PC-9 (cell line): ENCODE measurements at regions not wholly inside any gene's neighbourhood (a gene's known extent, or its start where the extent isn't known, plus 50 kb on each side); places are given as distances from the start of the nearest gene placed in this dataset.

ENCODE experiments used
- BruUV-seq: library from RNA; stranded (reverse); fragments of 400-500 nt; replicated peaks from 2 replicates; lab custom pipeline; 2021; lab: Mats Ljungman, UMichigan
- CTCF ChIA-PET: fragments of 300-600 bp; sonication (Branson Sonifier 250); formaldehyde crosslinking; loops from one replicate; lab custom pipeline; 2022; ENCODE audit warnings: antibody characterized with exemption; lab: Charles Lee
- POLR2A ChIA-PET: fragments of 300-600 bp; sonication (Branson Sonifier 250); formaldehyde crosslinking; loops from one replicate; lab custom pipeline; 2022; ENCODE audit warnings: antibody characterized with exemption; ENCODE audit not compliant: unreplicated experiment; lab: Charles Lee
- DNase-seq, 2 experiments: peaks; one replicate each; pipeline versions ENCODE4 v3.0.0 to v3.0.0-alpha.2; 2015 to 2022; ENCODE audit warnings: mixed read lengths in 1 of 2
- H2AFZ ChIP-seq: fragments of 200-600 bp; sonication (generic); 2 replicates; pipeline ENCODE4 v1.8.1; 2017; ENCODE audit warnings: antibody characterized with exemption
- H3F3A ChIP-seq: fragments of 200-600 bp; sonication (generic); 2 replicates; pipeline ENCODE4 v1.8.1; 2017; ENCODE audit warnings: antibody characterized with exemption, mild to moderate bottlenecking, low read depth; ENCODE audit not compliant: insufficient read depth
- H3K27ac ChIP-seq: fragments of 200-600 bp; sonication (generic); 2 replicates; pipeline ENCODE4 v1.6.1; 2016; ENCODE audit warnings: mixed run types
- H3K27me3 ChIP-seq: fragments of 200-600 bp; sonication (generic); 2 replicates; pipeline ENCODE4 v1.6.1; 2016; ENCODE audit warnings: low read depth, mixed run types; ENCODE audit not compliant: insufficient read depth
- H3K36me3 ChIP-seq: fragments of 200-600 bp; sonication (generic); 2 replicates; pipeline ENCODE4 v1.6.1; 2016; ENCODE audit warnings: low read depth, mixed run types
- H3K4me1 ChIP-seq: fragments of 200-600 bp; sonication (generic); replicated peaks from 2 replicates; pipeline ENCODE4 v1.6.1; 2016; ENCODE audit warnings: mixed run types; ENCODE audit not compliant: insufficient read depth
- H3K4me2 ChIP-seq: fragments of 200-600 bp; sonication (generic); 2 replicates; pipeline ENCODE4 v1.6.1; 2017; ENCODE audit warnings: mixed run types
- H3K4me3 ChIP-seq: fragments of 200-600 bp; sonication (generic); 2 replicates; pipeline ENCODE4 v1.6.1; 2016; ENCODE audit warnings: mixed run types
- H3K79me2 ChIP-seq: fragments of 200-600 bp; sonication (generic); 2 replicates; pipeline ENCODE4 v1.6.1; 2017; ENCODE audit warnings: low read depth, mixed run types
- H3K9me2 ChIP-seq: fragments of 200-600 bp; sonication (generic); 2 replicates; pipeline ENCODE4 v1.8.1; 2017; ENCODE audit warnings: mild to moderate bottlenecking; ENCODE audit not compliant: insufficient read depth
- H3K9me3 ChIP-seq: fragments of 200-600 bp; sonication (generic); 2 replicates; pipeline ENCODE4 v1.8.1; 2016; ENCODE audit warnings: low read depth; ENCODE audit not compliant: insufficient read depth
- H4K20me1 ChIP-seq: fragments of 200-600 bp; sonication (generic); 2 replicates; pipeline ENCODE4 v1.8.1; 2017; ENCODE audit not compliant: insufficient read depth
- EZH2 ChIP-seq: fragments of 200-600 bp; sonication (generic); IDR thresholded peaks from 2 replicates; pipeline ENCODE4 v1.8.0; 2017; ENCODE audit warnings: antibody characterized with exemption, low read depth
- intact Hi-C: fragments of 100-400 bp; cut with micrococcal nuclease; formaldehyde crosslinking; loops from one replicate; pipeline ENCODE4 v1.10.0; 2022; ENCODE audit not compliant: unreplicated experiment
- TF ChIP-seq, protein P1 (sequence below): fragments of 200-600 bp; sonication (generic); conservative IDR thresholded peaks from 2 replicates; pipeline ENCODE4 v1.6.1; 2017; ENCODE audit warnings: mixed run types, antibody characterized with exemption, mild to moderate bottlenecking, moderate library complexity

GRCh38 chr2:163397451-163397850 lies 338.4 kb downstream of the FIGN start:
- H3K4me2 ChIP-seq: no peak overlapping the region
- no peak overlapping the region for H2AFZ ChIP-seq
- H3K79me2 ChIP-seq: no peaks in the 10 kb centered on the region
- no peaks in the 10 kb centered on the region for H3F3A ChIP-seq
- POLR2A ChIA-PET: no interaction called here
- no peaks in the 10 kb centered on the region for H3K4me1 ChIP-seq
- DNase-seq: no peak
- BruUV-seq: no TSS peak
- intact Hi-C loops: no loop called here
- H3K9me2 ChIP-seq: no peaks in the 10 kb centered on the region
- no peak overlapping the region for H3K4me3 ChIP-seq
- H3K9me3 ChIP-seq: no peaks in the 10 kb centered on the region
- no peaks in the 10 kb centered on the region for H4K20me1 ChIP-seq
- H3K27ac ChIP-seq: no peak overlapping the region
- CTCF ChIA-PET: no interaction called here
- TF ChIP-seq EZH2: no peak
- TF ChIP-seq, protein P1, sequence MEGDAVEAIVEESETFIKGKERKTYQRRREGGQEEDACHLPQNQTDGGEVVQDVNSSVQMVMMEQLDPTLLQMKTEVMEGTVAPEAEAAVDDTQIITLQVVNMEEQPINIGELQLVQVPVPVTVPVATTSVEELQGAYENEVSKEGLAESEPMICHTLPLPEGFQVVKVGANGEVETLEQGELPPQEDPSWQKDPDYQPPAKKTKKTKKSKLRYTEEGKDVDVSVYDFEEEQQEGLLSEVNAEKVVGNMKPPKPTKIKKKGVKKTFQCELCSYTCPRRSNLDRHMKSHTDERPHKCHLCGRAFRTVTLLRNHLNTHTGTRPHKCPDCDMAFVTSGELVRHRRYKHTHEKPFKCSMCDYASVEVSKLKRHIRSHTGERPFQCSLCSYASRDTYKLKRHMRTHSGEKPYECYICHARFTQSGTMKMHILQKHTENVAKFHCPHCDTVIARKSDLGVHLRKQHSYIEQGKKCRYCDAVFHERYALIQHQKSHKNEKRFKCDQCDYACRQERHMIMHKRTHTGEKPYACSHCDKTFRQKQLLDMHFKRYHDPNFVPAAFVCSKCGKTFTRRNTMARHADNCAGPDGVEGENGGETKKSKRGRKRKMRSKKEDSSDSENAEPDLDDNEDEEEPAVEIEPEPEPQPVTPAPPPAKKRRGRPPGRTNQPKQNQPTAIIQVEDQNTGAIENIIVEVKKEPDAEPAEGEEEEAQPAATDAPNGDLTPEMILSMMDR: no peak
- no peaks in the 10 kb centered on the region for H3K36me3 ChIP-seq
- H3K27me3 ChIP-seq: no peaks in the 10 kb centered on the region

DNA sequence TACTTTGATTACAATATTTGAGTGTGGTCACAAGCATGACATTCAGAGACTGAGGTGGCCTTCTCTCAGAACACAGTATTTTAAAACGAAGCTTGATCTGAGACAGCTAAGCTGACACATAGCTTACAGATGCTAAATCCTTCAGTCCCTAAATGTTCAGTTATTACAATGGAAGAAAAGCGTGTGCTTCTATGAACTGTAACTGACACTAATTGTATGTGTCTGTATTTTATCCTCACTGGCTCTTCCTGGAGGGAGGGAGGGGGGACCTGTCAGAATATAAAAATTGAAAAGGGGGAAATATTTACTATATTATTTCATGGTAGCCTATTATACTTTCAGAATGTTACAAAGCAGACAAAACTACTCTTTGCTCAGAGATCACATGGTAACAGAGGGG lies 340.2 kb downstream of the FIGN start:
- TF ChIP-seq EZH2: no peak
- TF ChIP-seq, protein P1: no peak
- H3K36me3 ChIP-seq: no peaks in the 10 kb centered on the region
- no peaks in the 10 kb centered on the region for H3K9me2 ChIP-seq
- no peaks in the 10 kb centered on the region for H3K79me2 ChIP-seq
- H3K4me2 ChIP-seq: no peak overlapping the region
- no peaks in the 10 kb centered on the region for H3K27me3 ChIP-seq
- no peaks in the 10 kb centered on the region for H3K4me1 ChIP-seq
- intact Hi-C loops: no loop called here
- H3K9me3 ChIP-seq: no peaks in the 10 kb centered on the region
- ChIA-PET CTCF (no interaction called here), POLR2A (no interaction called here)
- no peak overlapping the region for H2AFZ ChIP-seq
- H4K20me1 ChIP-seq: no peaks in the 10 kb centered on the region
- no peak for DNase-seq
- no peak overlapping the region for H3K4me3 ChIP-seq
- BruUV-seq: no TSS peak
- no peaks in the 10 kb centered on the region for H3F3A ChIP-seq
- H3K27ac ChIP-seq: no peak overlapping the region

- H2AFZ ChIP-seq: no peak overlapping the region
- H3K9me2 ChIP-seq: no peaks in the 10 kb centered on the region
- no peaks in the 10 kb centered on the region for H3K4me1 ChIP-seq
- no peak overlapping the region for H3K4me2 ChIP-seq
- H3K79me2 ChIP-seq: no peaks in the 10 kb centered on the region
- no peaks in the 10 kb centered on the region for H3K36me3 ChIP-seq
- POLR2A ChIA-PET: no interaction called here
- H3F3A ChIP-seq: no peaks in the 10 kb centered on the region
- CTCF ChIA-PET: no interaction called here
- intact Hi-C loops: no loop called here
- no peak for DNase-seq
- H3K27ac ChIP-seq: no peak overlapping the region
- H3K9me3 ChIP-seq: no peaks in the 10 kb centered on the region
- no peaks in the 10 kb centered on the region for H4K20me1 ChIP-seq
- H3K4me3 ChIP-seq: no peak overlapping the region
- no peaks in the 10 kb centered on the region for H3K27me3 ChIP-seq
- BruUV-seq: no TSS peak
- TF ChIP-seq EZH2: no peak
- TF ChIP-seq, protein P1: no peak
Measured at GRCh38 chr2:163389838-163390237, 346.0 kb downstream of the FIGN start.
